OCI-LY1 (cell line): ENCODE measurements at regions not wholly inside any gene's neighbourhood (a gene's known extent, or its start where the extent isn't known, plus 50 kb on each side); places are given as distances from the start of the nearest gene placed in this dataset.

ENCODE experiments used
- H2AFZ ChIP-seq: fragments of 200-600 bp; sonication (generic), shearing (Covaris generic); 2 replicates; pipeline ENCODE4 v1.6.0; 2014; ENCODE audit warnings: antibody characterized with exemption, mild to moderate bottlenecking, low read length
- H3F3A ChIP-seq: fragments of 200-600 bp; sonication (generic), shearing (Covaris generic); 2 replicates; pipeline ENCODE4 v1.6.0; 2014; ENCODE audit warnings: mild to moderate bottlenecking, antibody characterized with exemption, low read length, moderate library complexity; ENCODE audit not compliant: insufficient read depth
- H3K27ac ChIP-seq: fragments of 200-600 bp; sonication (generic); 2 replicates; pipeline ENCODE4 v1.5.1; 2014; ENCODE audit warnings: low read length, mixed run types, mild to moderate bottlenecking, low read depth; ENCODE audit not compliant: poor library complexity, severe bottlenecking
- H3K27me3 ChIP-seq: fragments of 200-600 bp; sonication (generic); 2 replicates; pipeline ENCODE4 v1.6.0; 2014; ENCODE audit warnings: antibody characterized with exemption, mild to moderate bottlenecking, low read length, moderate library complexity; ENCODE audit not compliant: insufficient read depth
- H3K36me3 ChIP-seq: fragments of 200-600 bp; sonication (generic); 2 replicates; pipeline ENCODE4 v1.6.1; 2014; ENCODE audit warnings: mild to moderate bottlenecking, antibody characterized with exemption, low read length, moderate library complexity, mixed read lengths; ENCODE audit not compliant: insufficient read depth
- H3K4me1 ChIP-seq: fragments of 200-600 bp; sonication (generic); 2 replicates; pipeline ENCODE4 v1.5.1; 2014; ENCODE audit warnings: mild to moderate bottlenecking, low read length, moderate library complexity; ENCODE audit not compliant: insufficient read depth, severe bottlenecking
- H3K4me2 ChIP-seq: fragments of 200-600 bp; sonication (generic), shearing (Covaris generic); 2 replicates; pipeline ENCODE4 v1.6.1; 2014; ENCODE audit warnings: low read length
- H3K4me3 ChIP-seq: fragments of 200-600 bp; sonication (generic); 2 replicates; pipeline ENCODE4 v1.5.1; 2014; ENCODE audit warnings: low read length, low read depth, mild to moderate bottlenecking, mixed read lengths; ENCODE audit not compliant: poor library complexity, severe bottlenecking
- H3K79me2 ChIP-seq: fragments of 200-600 bp; shearing (Covaris generic); 2 replicates; pipeline ENCODE4 v1.6.1; 2016; ENCODE audit warnings: mixed run types, low read length, mixed read lengths; ENCODE audit not compliant: insufficient read depth
- H3K9ac ChIP-seq: fragments of 200-600 bp; sonication (generic), shearing (Covaris generic); 2 replicates; pipeline ENCODE4 v1.6.1; 2014; ENCODE audit warnings: mild to moderate bottlenecking, low read length, mixed read lengths
- H3K9me2 ChIP-seq: fragments of 200-600 bp; sonication (generic), shearing (Covaris generic); 2 replicates; pipeline ENCODE4 v1.6.1; 2014; ENCODE audit warnings: low read depth, mild to moderate bottlenecking, low read length, mixed read lengths
- H3K9me3 ChIP-seq: fragments of 200-600 bp; shearing (Covaris generic); 2 replicates; pipeline ENCODE4 v1.6.1; 2014; ENCODE audit warnings: low read length, mixed read lengths
- H4K20me1 ChIP-seq: fragments of 200-600 bp; sonication (generic), shearing (Covaris generic); 2 replicates; pipeline ENCODE4 v1.6.0; 2016; ENCODE audit warnings: mild to moderate bottlenecking, low read length; ENCODE audit not compliant: insufficient read depth
- EZH2 ChIP-seq: fragments of 200-600 bp; sonication (generic), shearing (Covaris generic); IDR thresholded peaks from 2 replicates; pipeline ENCODE4 v1.8.0; 2017; ENCODE audit warnings: borderline replicate concordance, mixed run types, mild to moderate bottlenecking, antibody characterized with exemption, low read length, moderate library complexity, mixed read lengths
- TF ChIP-seq, protein P1 (sequence below): fragments of 200-600 bp; sonication (generic), shearing (Covaris generic); IDR thresholded peaks from 2 replicates; pipeline ENCODE4 v1.5.1; 2017; ENCODE audit warnings: mild to moderate bottlenecking, antibody characterized with exemption, low read length, moderate library complexity, mixed read lengths

DNA sequence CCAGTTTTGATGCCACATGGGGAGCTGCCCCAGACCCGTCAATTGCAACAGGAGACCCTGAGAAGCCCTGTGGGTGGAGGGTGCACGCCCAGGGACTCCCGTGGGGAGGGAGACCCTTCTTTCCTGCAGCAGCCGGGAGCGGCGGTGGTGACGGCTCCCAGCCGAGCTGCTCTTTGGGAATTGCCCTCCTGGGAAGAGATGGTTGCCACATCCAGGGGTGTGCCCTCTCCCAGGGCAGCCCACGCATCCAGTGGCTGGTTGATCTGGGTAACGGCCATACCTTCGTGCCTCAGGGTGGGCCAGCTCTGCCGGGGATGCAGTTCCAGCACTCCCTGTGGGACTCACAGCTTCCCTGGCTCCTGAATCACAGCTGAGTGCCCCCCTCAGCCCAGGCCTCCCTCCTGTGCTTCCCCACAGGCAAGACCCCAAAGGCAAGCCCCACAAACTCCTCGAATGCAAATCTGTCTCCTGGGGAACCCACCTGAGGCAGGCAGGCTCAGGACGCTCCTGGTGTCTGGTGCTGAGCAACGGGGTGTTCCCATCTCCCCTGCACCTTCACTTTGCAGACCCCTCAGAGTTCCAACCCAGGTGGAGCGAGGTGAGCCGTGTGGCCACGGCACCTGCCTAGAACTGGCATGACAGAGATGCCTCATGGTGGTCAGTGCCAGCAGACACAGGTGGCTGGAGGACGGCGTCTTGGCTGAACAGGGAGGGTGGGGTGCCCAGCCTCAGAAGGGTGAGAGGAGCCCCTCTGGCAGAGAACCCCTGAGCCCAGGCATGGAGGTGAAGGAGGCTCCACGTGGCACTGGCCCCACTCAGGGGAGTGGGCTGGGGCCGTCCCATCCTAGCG lies 1027.4 kb downstream of the BRD1 start:
- no peak overlapping the region for H2AFZ ChIP-seq

DNA sequence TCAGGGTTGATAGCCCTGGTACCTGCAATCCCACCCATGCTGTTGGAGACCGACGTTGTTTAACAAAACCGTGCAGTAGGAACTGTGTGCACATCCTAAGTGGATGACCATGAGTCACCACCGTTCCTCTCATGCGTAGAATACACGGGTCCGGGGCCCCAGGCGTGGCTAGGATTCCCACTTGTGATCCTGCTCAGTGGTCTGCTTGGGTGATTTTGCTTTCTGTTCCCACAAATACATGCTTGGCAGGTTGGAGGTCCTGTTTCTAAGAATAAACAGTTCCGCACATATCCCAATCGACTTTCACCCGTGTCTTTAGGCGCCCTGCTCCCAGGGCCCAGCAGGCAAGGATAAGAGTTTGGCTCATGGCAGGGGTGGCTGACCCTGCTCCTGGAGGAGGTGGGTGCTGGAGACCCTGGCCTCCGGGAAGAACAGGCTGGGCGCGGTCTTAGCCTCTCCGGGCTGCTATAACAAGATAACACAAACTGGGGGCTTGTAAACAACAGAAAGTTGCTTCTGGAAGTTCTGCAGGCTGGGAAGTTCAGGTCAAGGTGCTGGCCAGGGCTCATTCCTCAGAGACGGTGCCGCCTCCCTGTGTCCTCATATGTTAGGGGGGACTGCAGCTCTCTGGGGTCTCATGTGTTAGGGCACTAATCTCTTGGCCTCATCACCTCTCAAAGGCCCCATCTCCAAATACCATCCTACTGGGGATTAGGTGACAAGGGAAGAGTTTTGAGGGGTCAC lies 1028.3 kb downstream of the BRD1 start:
- H3K4me1 ChIP-seq, result no peaks in the 10 kb centered on the region

More for the DNA sequence above, 1027.4 kb downstream of the BRD1 start:
- Histone ChIP-seq H3K36me3 (no peaks in the 10 kb centered on the region), H3K4me2 (no peak overlapping the region), H3K9me2 (no peaks in the 10 kb centered on the region), H3K27ac (no peak overlapping the region), H3K27me3 (no peaks in the 10 kb centered on the region), H4K20me1 (no peaks in the 10 kb centered on the region), H3K4me1 (no peaks in the 10 kb centered on the region), H3K9me3 (no peaks in the 10 kb centered on the region), H3K9ac (no peak overlapping the region), H3K4me3 (no peak overlapping the region), H3K79me2 (no peaks in the 10 kb centered on the region), H3F3A (no peaks in the 10 kb centered on the region)
- TF ChIP-seq, protein P1, sequence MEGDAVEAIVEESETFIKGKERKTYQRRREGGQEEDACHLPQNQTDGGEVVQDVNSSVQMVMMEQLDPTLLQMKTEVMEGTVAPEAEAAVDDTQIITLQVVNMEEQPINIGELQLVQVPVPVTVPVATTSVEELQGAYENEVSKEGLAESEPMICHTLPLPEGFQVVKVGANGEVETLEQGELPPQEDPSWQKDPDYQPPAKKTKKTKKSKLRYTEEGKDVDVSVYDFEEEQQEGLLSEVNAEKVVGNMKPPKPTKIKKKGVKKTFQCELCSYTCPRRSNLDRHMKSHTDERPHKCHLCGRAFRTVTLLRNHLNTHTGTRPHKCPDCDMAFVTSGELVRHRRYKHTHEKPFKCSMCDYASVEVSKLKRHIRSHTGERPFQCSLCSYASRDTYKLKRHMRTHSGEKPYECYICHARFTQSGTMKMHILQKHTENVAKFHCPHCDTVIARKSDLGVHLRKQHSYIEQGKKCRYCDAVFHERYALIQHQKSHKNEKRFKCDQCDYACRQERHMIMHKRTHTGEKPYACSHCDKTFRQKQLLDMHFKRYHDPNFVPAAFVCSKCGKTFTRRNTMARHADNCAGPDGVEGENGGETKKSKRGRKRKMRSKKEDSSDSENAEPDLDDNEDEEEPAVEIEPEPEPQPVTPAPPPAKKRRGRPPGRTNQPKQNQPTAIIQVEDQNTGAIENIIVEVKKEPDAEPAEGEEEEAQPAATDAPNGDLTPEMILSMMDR, result no peak
- TF ChIP-seq EZH2, result no peak

More for the DNA sequence above, 1028.3 kb downstream of the BRD1 start:
- Histone ChIP-seq H2AFZ (no peak overlapping the region), H3K36me3 (no peaks in the 10 kb centered on the region), H3K79me2 (no peaks in the 10 kb centered on the region), H3K9me3 (no peaks in the 10 kb centered on the region), H3K9ac (no peak overlapping the region), H3F3A (no peaks in the 10 kb centered on the region), H3K4me2 (no peak overlapping the region), H3K27ac (no peak overlapping the region), H3K4me3 (no peak overlapping the region), H3K9me2 (no peaks in the 10 kb centered on the region), H4K20me1 (no peaks in the 10 kb centered on the region), H3K27me3 (no peaks in the 10 kb centered on the region)
- TF ChIP-seq, protein P1, result no peak
- no peak for TF ChIP-seq EZH2
